SW 1271 (cell line): ENCODE measurements at regions not wholly inside any gene's neighbourhood (a gene's known extent, or its start where the extent isn't known, plus 50 kb on each side); places are given as distances from the start of the nearest gene placed in this dataset.
"Not testable (repeated sequence)": the region's sequence is repeated elsewhere in the genome, so short reads cannot be mapped to it uniquely, and the experiment has no call there.

ENCODE experiments used
- DNase-seq, 2 experiments: peaks; one replicate each; lab custom pipeline; 2025; lab: John Stamatoyannopoulos, UW

- DNase-seq: no peak
These were observed 820.7 kb upstream of the FBXO33 start for GRCh38 chr14:40252817-40253447.

- DNase-seq: no peak
These were observed 816.4 kb upstream of the FBXO33 start for GRCh38 chr14:40248671-40249070.

GRCh38 chr14:40240245-40240859 is 808.1 kb upstream of the FBXO33 start:
- DNase-seq: no peak

GRCh38 chr14:40232302-40232701 is 800.1 kb upstream of the FBXO33 start:
- no peak for DNase-seq

GRCh38 chr14:40229676-40230075 is 797.4 kb upstream of the FBXO33 start:
- no peak for DNase-seq

- no peak for DNase-seq
These were observed 790.8 kb upstream of the FBXO33 start for GRCh38 chr14:40222996-40223395.

GRCh38 chr14:40221428-40221827 is 789.2 kb upstream of the FBXO33 start:
- no peak for DNase-seq

- no peak for DNase-seq
These were observed 786.8 kb upstream of the FBXO33 start for GRCh38 chr14:40219032-40219431.

GRCh38 chr14:40218282-40218941 is 786.2 kb upstream of the FBXO33 start:
- DNase-seq: no peak

GRCh38 chr14:40216976-40217375 is 784.7 kb upstream of the FBXO33 start:
- no peak for DNase-seq

- DNase-seq: not testable (repeated sequence)
These were observed 784.2 kb upstream of the FBXO33 start for GRCh38 chr14:40216408-40216807.

GRCh38 chr14:40213701-40214100 is 781.5 kb upstream of the FBXO33 start:
- DNase-seq: no peak

GRCh38 chr14:40204441-40205175 is 772.4 kb upstream of the FBXO33 start:
- DNase-seq: no peak

- DNase-seq: no peak
These were observed 766.9 kb upstream of the FBXO33 start for GRCh38 chr14:40199101-40199500.

GRCh38 chr14:40197344-40197743 is 765.1 kb upstream of the FBXO33 start:
- DNase-seq: no peak

- DNase-seq: no peak
These were observed 755.8 kb upstream of the FBXO33 start for GRCh38 chr14:40188006-40188405.

GRCh38 chr14:40164083-40164482 is 731.9 kb upstream of the FBXO33 start:
- DNase-seq: no peak

GRCh38 chr14:40139657-40140056 is 707.4 kb upstream of the FBXO33 start:
- no peak for DNase-seq

- DNase-seq: no peak
These were observed 701.2 kb upstream of the FBXO33 start for GRCh38 chr14:40133463-40133862.

- no peak for DNase-seq
These were observed 696.9 kb upstream of the FBXO33 start for GRCh38 chr14:40129159-40129558.

GRCh38 chr14:40123816-40124215 is 691.6 kb upstream of the FBXO33 start:
- no peak for DNase-seq

GRCh38 chr14:40122968-40123648 is 690.9 kb upstream of the FBXO33 start:
- no peak for DNase-seq
